K562 (cell line): ENCODE measurements at regions not wholly inside any gene's neighbourhood (a gene's known extent, or its start where the extent isn't known, plus 50 kb on each side); places are given as distances from the start of the nearest gene placed in this dataset.

Experiments used
- ATAC-seq: fragments of 200-7000 bp; cut with Tn5 transposase; 3 replicates; pipeline ENCODE4 v1.9.1; 2020; ENCODE audit warnings: moderate library complexity
- BruUV-seq: library from RNA; stranded (reverse); fragments of 400-500 nt; replicated peaks from 2 replicates; lab custom pipeline; 2021; lab: Mats Ljungman, UMichigan
- CTCF ChIA-PET: fragments of 300-600 bp; formaldehyde crosslinking; extraction: SDS; loops from one replicate; lab custom pipeline; 2021; ENCODE audit warnings: low intra/inter-chr PET ratio; lab: Yijun Ruan, JAX
- POLR2A ChIA-PET: fragments of 300-600, 350-650 bp; sonication (Branson Sonifier 250); formaldehyde crosslinking; extraction: SDS; loops from one replicate; lab custom pipeline; 2021; ENCODE audit warnings: antibody characterized with exemption, inconsistent platforms; lab: Yijun Ruan, JAX
- DNase-seq, 4 experiments: peaks; one replicate each; pipeline versions ENCODE4 v3.0.0 to v3.0.0-alpha.2; 2011 to 2018; ENCODE audit warnings: low spot score in 3 of 4, mixed read lengths in 3 of 4; ENCODE audit errors: extremely low read depth in 1 of 4
- FAIRE-seq: peaks from 2 replicates; lab custom pipeline; 2011; peaks lifted over from hg19 to GRCh38; lab: Jason Lieb, UNC
- H2AFZ ChIP-seq: 2 replicates; pipeline ENCODE4 v1.6.0; 2011; ENCODE audit warnings: low read depth, low read length, control low read depth, inconsistent platforms
- H3K27ac ChIP-seq: fragments of 200-600 bp; 3 replicates; pipeline ENCODE4 v1.8.0; 2011; ENCODE audit warnings: low read depth, mild to moderate bottlenecking, control low read depth, inconsistent platforms, low read length, moderate library complexity, mixed read lengths; ENCODE audit errors: extremely low read depth
- H3K27me3 ChIP-seq, 2 experiments: fragments of 300-600 bp in 1 of 2; 2 replicates in 1 of 2; 3 replicates in 1 of 2; pipeline versions ENCODE4 v1.6.0 to v1.8.0; 2011; ENCODE audit warnings: inconsistent platforms in 2 of 2, low read length in 2 of 2, mild to moderate bottlenecking in 1 of 2, mixed read lengths in 1 of 2, moderate library complexity in 1 of 2; ENCODE audit not compliant: control insufficient read depth in 2 of 2, insufficient read depth in 2 of 2
- H3K36me3 ChIP-seq: fragments of 300-600 bp; 3 replicates; pipeline ENCODE4 v1.8.0; 2011; ENCODE audit warnings: mild to moderate bottlenecking, low read length, inconsistent platforms; ENCODE audit not compliant: control insufficient read depth, insufficient read depth
- H3K4me1 ChIP-seq, 2 experiments: fragments of 200-600 bp in 1 of 2; replicated peaks in 1 of 2; 2 replicates in 1 of 2; 3 replicates in 1 of 2; pipeline versions ENCODE4 v1.5.1 to v1.8.0; 2011; ENCODE audit warnings: inconsistent platforms in 2 of 2, low read length in 2 of 2, mild to moderate bottlenecking in 1 of 2, mixed read lengths in 1 of 2, moderate library complexity in 1 of 2; ENCODE audit not compliant: control insufficient read depth in 2 of 2, insufficient read depth in 2 of 2
- H3K4me2 ChIP-seq: 2 replicates; pipeline ENCODE4 v1.6.1; 2011; ENCODE audit warnings: low read length, control low read depth, inconsistent platforms, mixed read lengths; ENCODE audit not compliant: insufficient read depth
- H3K4me3 ChIP-seq: fragments of 200-600 bp; sonication (generic), shearing (Covaris generic); 2 replicates; pipeline ENCODE4 v1.5.1; 2016; ENCODE audit warnings: control low read depth, inconsistent platforms
- H3K79me2 ChIP-seq: fragments of 200-600 bp; 3 replicates; pipeline ENCODE4 v1.8.0; 2011; ENCODE audit warnings: low read length, inconsistent platforms; ENCODE audit not compliant: control insufficient read depth, insufficient read depth
- H3K9ac ChIP-seq, 2 experiments: 2 replicates each; pipeline versions ENCODE4 v1.6.0 to v1.6.1; 2011; ENCODE audit warnings: low read depth in 2 of 2, low read length in 2 of 2, control low read depth in 1 of 2, inconsistent platforms in 1 of 2, mild to moderate bottlenecking in 1 of 2, mixed read lengths in 1 of 2; ENCODE audit not compliant: insufficient read depth in 1 of 2
- H3K9me1 ChIP-seq: one replicate; pipeline ENCODE4 v1.6.0; 2011; ENCODE audit warnings: inconsistent platforms, mild to moderate bottlenecking, low read length, moderate library complexity; ENCODE audit not compliant: control insufficient read depth, insufficient read depth
- H3K9me3 ChIP-seq: replicated peaks from 2 replicates; pipeline ENCODE4 v1.5.1; 2011; ENCODE audit warnings: low read depth, low read length, inconsistent platforms; ENCODE audit not compliant: control insufficient read depth, insufficient read depth
- H4K20me1 ChIP-seq: replicated peaks from 2 replicates; pipeline ENCODE4 v1.6.1; 2011; ENCODE audit warnings: low read length, inconsistent platforms, mixed read lengths; ENCODE audit not compliant: control insufficient read depth, insufficient read depth
- ATF1 ChIP-seq, 2 experiments: fragments of 450-650 bp in 1 of 2; IDR thresholded peaks; 2 replicates each; pipeline ENCODE4 v1.6.1; 2016; ENCODE audit warnings: missing compliant biosample characterization in 1 of 2, missing genetic modification characterization in 1 of 2
- BRD4 ChIP-seq: fragments of 200-600 bp; sonication (generic); IDR thresholded peaks from 2 replicates; pipeline ENCODE4 v1.6.1; 2017; ENCODE audit warnings: inconsistent platforms
- ETS2 ChIP-seq: IDR thresholded peaks from 2 replicates; pipeline ENCODE4 v1.6.1; 2016; ENCODE audit warnings: borderline replicate concordance, missing genetic modification characterization, mild to moderate bottlenecking, moderate library complexity, missing compliant biosample characterization; ENCODE audit not compliant: poor library complexity, severe bottlenecking
- KAT7 ChIP-seq: sonication (generic); formaldehyde crosslinking; IDR thresholded peaks from 2 replicates; pipeline ENCODE4 v1.8.0; 2022; ENCODE audit warnings: missing genetic modification reagents, mild to moderate bottlenecking, borderline replicate concordance
- KLF16 ChIP-seq: IDR thresholded peaks from 2 replicates; pipeline ENCODE4 v1.6.1; 2016; ENCODE audit warnings: antibody characterized with exemption
- POLR3A ChIP-seq: IDR thresholded peaks from 2 replicates; pipeline ENCODE4 v1.6.1; 2011; ENCODE audit warnings: borderline replicate concordance, mild to moderate bottlenecking, moderate library complexity; ENCODE audit not compliant: insufficient read length, insufficient read depth; ENCODE audit errors: extremely low read depth
- SMAD4 ChIP-seq: fragments of 250-450 bp; sonication (Bioruptor Pico); conservative IDR thresholded peaks from 2 replicates; pipeline ENCODE4 v1.8.0; 2021; ENCODE audit warnings: inconsistent platforms, mild to moderate bottlenecking, moderate library complexity
- SRSF1 ChIP-seq: fragments of 200-400 bp; formaldehyde crosslinking; IDR thresholded peaks from 2 replicates; pipeline ENCODE4 v1.6.1; 2017; ENCODE audit warnings: mild to moderate bottlenecking, low read depth, low read length, moderate library complexity
- TEAD1 ChIP-seq, 2 experiments: fragments of 450-650 bp in 1 of 2; sonication (generic) in 1 of 2; formaldehyde crosslinking; IDR thresholded peaks; 2 replicates each; pipeline versions ENCODE4 v1.4.0 to v1.8.0; 2020 to 2022; ENCODE audit warnings: mild to moderate bottlenecking in 2 of 2, missing genetic modification reagents in 1 of 2
- ZFP1 ChIP-seq: fragments of 450-650 bp; formaldehyde crosslinking; IDR thresholded peaks from 2 replicates; pipeline ENCODE4 v1.4.0; 2020; ENCODE audit warnings: mild to moderate bottlenecking, mixed read lengths
- ZFX ChIP-seq: sonication (generic); formaldehyde crosslinking; IDR thresholded peaks from 2 replicates; pipeline ENCODE4 v1.8.0; 2022; ENCODE audit warnings: mild to moderate bottlenecking, missing genetic modification reagents, moderate library complexity
- ZKSCAN3 ChIP-seq: fragments of 250-450 bp; sonication (Bioruptor Pico); IDR thresholded peaks from 2 replicates; pipeline ENCODE4 v1.4.0; 2020
- ZNF263 ChIP-seq: sonication (generic); formaldehyde crosslinking; IDR thresholded peaks from 2 replicates; pipeline ENCODE4 v1.8.0; 2022; ENCODE audit warnings: mild to moderate bottlenecking, missing genetic modification reagents, borderline replicate concordance
- ZNF780A ChIP-seq: fragments of 250-450 bp; sonication (Bioruptor Pico); IDR thresholded peaks from 2 replicates; pipeline ENCODE4 v1.5.0; 2021; ENCODE audit warnings: mild to moderate bottlenecking
- in situ Hi-C: fragments of 300-500 bp; cut with MboI; formaldehyde crosslinking; loops from 4 replicates; pipeline ENCODE4 v1.15.0; 2018; ENCODE audit warnings: inconsistent platforms, mixed read lengths
- intact Hi-C: fragments of 100-400 bp; cut with micrococcal nuclease; formaldehyde crosslinking; loops from 2 replicates; pipeline ENCODE4 v1.14.2; 2022
- TF ChIP-seq, protein P1 (sequence below): IDR thresholded peaks from 3 replicates; pipeline ENCODE4 v1.6.1; 2011; ENCODE audit warnings: borderline replicate concordance, mild to moderate bottlenecking; ENCODE audit not compliant: insufficient read length, insufficient read depth
- TF ChIP-seq, protein P2 (sequence below): fragments of 200-800 bp; sonication (Bioruptor generic); IDR thresholded peaks from 2 replicates; pipeline ENCODE4 v1.6.1; 2016; ENCODE audit warnings: missing genetic modification characterization, missing compliant biosample characterization

DNA sequence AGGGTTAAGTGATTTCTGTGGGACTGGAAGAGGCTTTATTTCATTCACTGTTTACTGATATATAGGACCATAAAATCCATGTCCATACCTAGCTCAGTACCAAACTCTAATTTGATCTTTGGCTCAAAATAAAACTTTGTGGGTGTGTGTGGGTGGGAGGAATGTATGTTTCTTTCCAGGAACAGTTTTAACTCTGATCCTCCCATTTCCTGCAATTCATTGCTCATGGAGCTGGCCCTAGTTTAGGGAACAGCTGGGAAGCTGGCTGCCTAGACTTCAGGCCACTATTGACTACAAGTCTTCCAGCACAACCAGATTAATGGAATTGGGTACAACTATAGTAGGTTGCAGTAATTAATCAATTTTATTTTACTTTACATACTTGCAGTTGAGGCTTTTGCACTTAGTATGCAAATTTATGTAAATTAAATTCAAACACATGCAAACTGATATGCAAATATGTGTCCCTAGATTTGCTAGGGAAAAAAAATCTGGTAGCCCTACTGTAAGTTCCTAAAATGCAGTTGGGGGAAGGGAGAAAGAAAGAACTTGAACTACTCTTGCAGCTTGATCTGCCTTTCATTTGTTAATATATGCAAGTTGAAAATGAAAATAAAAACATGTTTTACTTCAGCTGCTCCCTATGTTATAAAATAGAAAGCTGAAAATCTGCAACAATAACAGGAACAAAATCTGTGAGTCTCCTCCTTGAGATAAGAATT, 1070.3 kb upstream of the CELF4 start:
- H3K4me3 ChIP-seq: no peak overlapping the region
- no peaks in the 10 kb centered on the region for H3K36me3 ChIP-seq
- no peaks in the 10 kb centered on the region for H3K79me2 ChIP-seq
- DNase-seq: no peak
- H2AFZ ChIP-seq: no peak overlapping the region
- H3K4me1 ChIP-seq: no peaks in the 10 kb centered on the region
- ChIA-PET POLR2A (no interaction called here), CTCF (no interaction called here)
- no peak overlapping the region for H3K27ac ChIP-seq
- no peaks in the 10 kb centered on the region for H3K9me3 ChIP-seq
- ATAC-seq: no peak
- H4K20me1 ChIP-seq: no peaks in the 10 kb centered on the region
- in situ Hi-C loops (no loop called here), intact Hi-C loops (no loop called here)
- BruUV-seq: no TSS peak
- no peaks in the 10 kb centered on the region for H3K27me3 ChIP-seq
- H3K9me1 ChIP-seq: no peaks in the 10 kb centered on the region
- no peak overlapping the region for H3K9ac ChIP-seq
- H3K4me2 ChIP-seq: no peak overlapping the region
- no peak for TF ChIP-seq KAT7
- TF ChIP-seq SRSF1: no peak
- no peak for TF ChIP-seq ZNF263
- no peak for TF ChIP-seq BRD4
- no peak for TF ChIP-seq ETS2 (tag)
- no peak for TF ChIP-seq ZKSCAN3
- no peak for TF ChIP-seq ZFX (CRISPR knock-in tag)
- TF ChIP-seq, protein P1, sequence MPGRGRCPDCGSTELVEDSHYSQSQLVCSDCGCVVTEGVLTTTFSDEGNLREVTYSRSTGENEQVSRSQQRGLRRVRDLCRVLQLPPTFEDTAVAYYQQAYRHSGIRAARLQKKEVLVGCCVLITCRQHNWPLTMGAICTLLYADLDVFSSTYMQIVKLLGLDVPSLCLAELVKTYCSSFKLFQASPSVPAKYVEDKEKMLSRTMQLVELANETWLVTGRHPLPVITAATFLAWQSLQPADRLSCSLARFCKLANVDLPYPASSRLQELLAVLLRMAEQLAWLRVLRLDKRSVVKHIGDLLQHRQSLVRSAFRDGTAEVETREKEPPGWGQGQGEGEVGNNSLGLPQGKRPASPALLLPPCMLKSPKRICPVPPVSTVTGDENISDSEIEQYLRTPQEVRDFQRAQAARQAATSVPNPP: no peak
- TF ChIP-seq, protein P2, sequence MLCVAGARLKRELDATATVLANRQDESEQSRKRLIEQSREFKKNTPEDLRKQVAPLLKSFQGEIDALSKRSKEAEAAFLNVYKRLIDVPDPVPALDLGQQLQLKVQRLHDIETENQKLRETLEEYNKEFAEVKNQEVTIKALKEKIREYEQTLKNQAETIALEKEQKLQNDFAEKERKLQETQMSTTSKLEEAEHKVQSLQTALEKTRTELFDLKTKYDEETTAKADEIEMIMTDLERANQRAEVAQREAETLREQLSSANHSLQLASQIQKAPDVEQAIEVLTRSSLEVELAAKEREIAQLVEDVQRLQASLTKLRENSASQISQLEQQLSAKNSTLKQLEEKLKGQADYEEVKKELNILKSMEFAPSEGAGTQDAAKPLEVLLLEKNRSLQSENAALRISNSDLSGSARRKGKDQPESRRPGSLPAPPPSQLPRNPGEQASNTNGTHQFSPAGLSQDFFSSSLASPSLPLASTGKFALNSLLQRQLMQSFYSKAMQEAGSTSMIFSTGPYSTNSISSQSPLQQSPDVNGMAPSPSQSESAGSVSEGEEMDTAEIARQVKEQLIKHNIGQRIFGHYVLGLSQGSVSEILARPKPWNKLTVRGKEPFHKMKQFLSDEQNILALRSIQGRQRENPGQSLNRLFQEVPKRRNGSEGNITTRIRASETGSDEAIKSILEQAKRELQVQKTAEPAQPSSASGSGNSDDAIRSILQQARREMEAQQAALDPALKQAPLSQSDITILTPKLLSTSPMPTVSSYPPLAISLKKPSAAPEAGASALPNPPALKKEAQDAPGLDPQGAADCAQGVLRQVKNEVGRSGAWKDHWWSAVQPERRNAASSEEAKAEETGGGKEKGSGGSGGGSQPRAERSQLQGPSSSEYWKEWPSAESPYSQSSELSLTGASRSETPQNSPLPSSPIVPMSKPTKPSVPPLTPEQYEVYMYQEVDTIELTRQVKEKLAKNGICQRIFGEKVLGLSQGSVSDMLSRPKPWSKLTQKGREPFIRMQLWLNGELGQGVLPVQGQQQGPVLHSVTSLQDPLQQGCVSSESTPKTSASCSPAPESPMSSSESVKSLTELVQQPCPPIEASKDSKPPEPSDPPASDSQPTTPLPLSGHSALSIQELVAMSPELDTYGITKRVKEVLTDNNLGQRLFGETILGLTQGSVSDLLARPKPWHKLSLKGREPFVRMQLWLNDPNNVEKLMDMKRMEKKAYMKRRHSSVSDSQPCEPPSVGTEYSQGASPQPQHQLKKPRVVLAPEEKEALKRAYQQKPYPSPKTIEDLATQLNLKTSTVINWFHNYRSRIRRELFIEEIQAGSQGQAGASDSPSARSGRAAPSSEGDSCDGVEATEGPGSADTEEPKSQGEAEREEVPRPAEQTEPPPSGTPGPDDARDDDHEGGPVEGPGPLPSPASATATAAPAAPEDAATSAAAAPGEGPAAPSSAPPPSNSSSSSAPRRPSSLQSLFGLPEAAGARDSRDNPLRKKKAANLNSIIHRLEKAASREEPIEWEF (CRISPR knock-in tag): no peak
- no peak for TF ChIP-seq ZNF780A (CRISPR knock-in tag)
- TF ChIP-seq ZFP1 (CRISPR knock-in tag): no peak
- TF ChIP-seq POLR3A: no peak
- TF ChIP-seq ATF1 (CRISPR knock-in tag; IDR thresholded peaks at IDR 0.05): no peak
- no peak for TF ChIP-seq ATF1 (tag; IDR thresholded peaks at IDR 0.05)
- no peak for TF ChIP-seq KLF16
- TF ChIP-seq TEAD1 (CRISPR knock-in tag; IDR thresholded peaks at IDR 0.05): no peak
- TF ChIP-seq SMAD4 (CRISPR knock-in tag): no peak
- FAIRE-seq: no peak
